Activated B cell treated with CpG ODN at 0.5 μM for 24 hours (primary cell): ENCODE measurements at regions not wholly inside any gene's neighbourhood (a gene's known extent, or its start where the extent isn't known, plus 50 kb on each side); places are given as distances from the start of the nearest gene placed in this dataset.
"Not testable (repeated sequence)": the region's sequence is repeated elsewhere in the genome, so short reads cannot be mapped to it uniquely, and the experiment has no call there.

Source experiments
- ATAC-seq: fragments of 200-7000 bp; cut with Tn5 transposase; one replicate; pipeline ENCODE4 v1.10.0; 2021; ENCODE audit warnings: low read depth, mild to moderate bottlenecking, moderate library complexity
- CTCF ChIA-PET: fragments of 350-600 bp; sonication (Branson Sonifier 250); formaldehyde crosslinking; loops from one replicate; lab custom pipeline; 2021; ENCODE audit warnings: antibody characterized with exemption; lab: Charles Lee
- POLR2A ChIA-PET: fragments of 350-600 bp; sonication (Branson Sonifier 250); formaldehyde crosslinking; loops from one replicate; lab custom pipeline; 2021; ENCODE audit warnings: antibody characterized with exemption; lab: Charles Lee
- DNase-seq: peaks from one replicate; pipeline ENCODE4 v3.0.0; 2022
- H3K27ac Mint-ChIP-seq: one replicate; pipeline ENCODE4 v1.8.0; 2020; ENCODE audit warnings: mixed read lengths
- H3K27me3 Mint-ChIP-seq: one replicate; pipeline ENCODE4 v1.8.0; 2021; ENCODE audit warnings: mixed read lengths
- H3K36me3 Mint-ChIP-seq: one replicate; pipeline ENCODE4 v1.8.0; 2021; ENCODE audit warnings: low read depth, mixed read lengths
- H3K4me1 Mint-ChIP-seq: one replicate; pipeline ENCODE4 v1.8.0; 2021; ENCODE audit warnings: mixed read lengths
- H3K4me3 Mint-ChIP-seq: one replicate; pipeline ENCODE4 v1.8.0; 2020; ENCODE audit warnings: mild to moderate bottlenecking, mixed read lengths
- H3K9me3 Mint-ChIP-seq: one replicate; pipeline ENCODE4 v1.8.0; 2020; ENCODE audit warnings: mixed read lengths
- CTCF ChIP-seq: fragments of 200-600 bp; IDR thresholded peaks from one replicate; pipeline ENCODE4 v1.8.0; 2022; ENCODE audit warnings: antibody characterized with exemption, mild to moderate bottlenecking
- intact Hi-C: fragments of 100-400 bp; cut with micrococcal nuclease; formaldehyde crosslinking; loops from one replicate; pipeline ENCODE4 v1.15.1; 2024

- intact Hi-C loops, result no loop called here
Observed at GRCh38 chr4:158122501-158122900, 50.3 kb downstream of the GASK1B start.

GRCh38 chr4:158121161-158121579, 51.7 kb downstream of the GASK1B start:
- CTCF ChIA-PET, result no interaction called here
- POLR2A ChIA-PET, result no interaction called here
- no peak overlapping the region for H3K4me3 Mint-ChIP-seq
- no peaks in the 10 kb centered on the region for H3K9me3 Mint-ChIP-seq
- ATAC-seq, result no peak
- H3K27me3 Mint-ChIP-seq, result no peaks in the 10 kb centered on the region
- no peak overlapping the region for H3K27ac Mint-ChIP-seq
- intact Hi-C loops, result no loop called here
- TF ChIP-seq CTCF, result no peak
- DNase-seq, result no peak
- H3K4me1 Mint-ChIP-seq, result no peaks in the 10 kb centered on the region
- no peaks in the 10 kb centered on the region for H3K36me3 Mint-ChIP-seq

More at GRCh38 chr4:158122501-158122900, 50.3 kb downstream of the GASK1B start:
- Mint-ChIP-seq H3K9me3 (no peaks in the 10 kb centered on the region), H3K27me3 (no peaks in the 10 kb centered on the region), H3K4me3 (no peak overlapping the region), H3K27ac (no peak overlapping the region), H3K36me3 (no peaks in the 10 kb centered on the region), H3K4me1 (no peaks in the 10 kb centered on the region)
- ChIA-PET POLR2A (no interaction called here), CTCF (no interaction called here)
- no peak for TF ChIP-seq CTCF
- DNase-seq (no peak), ATAC-seq (no peak)

GRCh38 chr4:158120645-158121151, 52.1 kb downstream of the GASK1B start:
- H3K27me3 Mint-ChIP-seq, POLR2A ChIA-PET, CTCF ChIA-PET: not testable (repeated sequence)

DNA sequence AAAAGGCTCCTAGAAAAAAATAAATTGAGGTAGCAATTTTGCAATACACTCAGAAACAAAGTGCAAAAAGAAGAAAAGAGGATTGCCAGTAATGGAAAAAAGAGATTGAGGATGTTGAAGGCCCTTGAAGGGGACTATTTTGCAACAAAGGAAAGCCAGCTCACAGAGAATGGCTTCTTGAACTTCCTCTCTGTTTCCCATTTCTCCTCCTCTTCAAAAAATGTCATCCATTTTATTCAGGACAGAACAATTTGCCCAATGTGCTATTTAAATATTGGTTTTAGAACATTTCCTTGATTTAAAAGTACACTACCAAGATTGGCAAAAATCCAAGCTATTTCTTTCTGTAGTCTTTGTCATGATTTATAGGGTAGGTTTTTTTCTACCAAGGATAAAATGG, 60.2 kb downstream of the GASK1B start:
- intact Hi-C loops, result no loop called here
- no peak for ATAC-seq
- POLR2A ChIA-PET, result no interaction called here

More at GRCh38 chr4:158120645-158121151, 52.1 kb downstream of the GASK1B start:
- H3K4me1 Mint-ChIP-seq, H3K36me3 Mint-ChIP-seq, DNase-seq, H3K27ac Mint-ChIP-seq, H3K4me3 Mint-ChIP-seq, H3K9me3 Mint-ChIP-seq, intact Hi-C loops, ATAC-seq: not testable (repeated sequence)

DNA sequence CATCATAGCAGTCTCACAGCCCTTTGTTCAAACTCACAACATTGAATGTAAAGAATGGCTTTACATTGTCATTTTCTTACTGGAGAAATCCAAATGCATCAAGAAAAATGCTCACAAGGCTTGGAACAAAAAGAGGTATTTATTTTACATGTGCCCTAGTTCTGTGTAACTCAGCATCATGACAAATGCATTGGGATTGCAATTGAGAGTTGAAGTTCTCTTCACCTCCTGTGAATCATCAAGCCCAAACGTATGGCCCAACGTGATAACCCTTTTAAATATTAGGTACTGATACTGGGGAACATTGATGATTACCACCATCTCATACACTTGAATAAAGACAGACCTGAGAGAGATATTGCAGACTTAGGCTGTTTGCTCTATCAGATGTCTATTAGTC, 61.6 kb downstream of the GASK1B start:
- DNase-seq (no peak), ATAC-seq (no peak)
- H3K4me1 Mint-ChIP-seq, result no peaks in the 10 kb centered on the region
- no peak for TF ChIP-seq CTCF
- intact Hi-C loops, result no loop called here
- ChIA-PET POLR2A (no interaction called here), CTCF (no interaction called here)
- H3K27me3 Mint-ChIP-seq, result no peaks in the 10 kb centered on the region
- no peak overlapping the region for H3K4me3 Mint-ChIP-seq
- H3K9me3 Mint-ChIP-seq, result peaks cover 2% of the 10 kb centered on the region
- no peak overlapping the region for H3K27ac Mint-ChIP-seq
- H3K36me3 Mint-ChIP-seq, result no peaks in the 10 kb centered on the region

More for the DNA sequence above, 60.2 kb downstream of the GASK1B start:
- Mint-ChIP-seq H3K4me1 (no peaks in the 10 kb centered on the region), H3K27ac (no peak overlapping the region), H3K27me3 (no peaks in the 10 kb centered on the region), H3K9me3 (peaks cover 2% of the 10 kb centered on the region), H3K36me3 (no peaks in the 10 kb centered on the region), H3K4me3 (no peak overlapping the region)
- TF ChIP-seq CTCF, result no peak
- CTCF ChIA-PET, result no interaction called here
- no peak for DNase-seq

GRCh38 chr4:158102904-158103303, 69.9 kb downstream of the GASK1B start:
- no peaks in the 10 kb centered on the region for H3K36me3 Mint-ChIP-seq
- POLR2A ChIA-PET, result no interaction called here
- CTCF ChIA-PET, result no interaction called here

More at GRCh38 chr4:158102904-158103303, 69.9 kb downstream of the GASK1B start:
- intact Hi-C loops, result no loop called here
- no peak overlapping the region for H3K4me3 Mint-ChIP-seq
- H3K9me3 Mint-ChIP-seq, result no peaks in the 10 kb centered on the region
- no peak overlapping the region for H3K27ac Mint-ChIP-seq
- DNase-seq, result no peak
- no peaks in the 10 kb centered on the region for H3K4me1 Mint-ChIP-seq
- TF ChIP-seq CTCF, result no peak
- no peaks in the 10 kb centered on the region for H3K27me3 Mint-ChIP-seq
- no peak for ATAC-seq
